ENCODE measurements at regions not wholly inside any gene's neighbourhood (a gene's known extent, or its start where the extent isn't known, plus 50 kb on each side); places are given as distances from the start of the nearest gene placed in this dataset.

- TF ChIP-seq ZBTB33 (IDR thresholded peaks at IDR 0.05; ENCODE audit: extremely low read depth, insufficient replicate concordance, low read length): no peak
- TF ChIP-seq EGR1 (IDR thresholded peaks at IDR 0.05; ENCODE audit: low read depth): no peak
- TF ChIP-seq CEBPB (IDR thresholded peaks at IDR 0.05; ENCODE audit: low read depth): no peak
- no peak for TF ChIP-seq SRF (IDR thresholded peaks at IDR 0.05; ENCODE audit: low read depth)
Measured at GRCh38 chr20:52682237-52682636, 289.9 kb upstream of the TSHZ2 start (continued).

DNA sequence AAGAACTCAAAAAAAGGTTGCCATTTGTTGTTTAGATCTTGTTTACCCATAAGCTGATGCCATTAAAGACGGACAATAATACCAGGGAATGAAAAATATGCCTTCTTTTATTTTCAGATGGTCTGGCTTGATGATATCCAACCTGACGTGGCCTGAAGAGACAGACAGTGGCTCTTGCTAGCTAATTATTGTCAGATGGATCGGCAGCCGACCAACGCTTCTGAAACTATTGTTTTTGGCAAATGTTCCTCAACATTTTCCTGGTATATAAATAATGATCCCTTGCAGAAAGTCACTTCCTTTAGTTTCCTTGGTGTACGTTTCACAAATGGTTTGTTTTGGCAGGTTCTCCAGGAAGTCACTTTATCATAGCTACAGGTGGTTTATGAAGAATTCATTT, 290.9 kb upstream of the TSHZ2 start:
- ChIA-PET POLR2A (no interaction called here), CTCF (no interaction called here), RAD21 (ENCODE audit: low non-redundant PET in 1 of 2, low total read pairs in 2 of 2, uncharacterized antibody in 2 of 2, unreplicated experiment in 2 of 2) (no interaction called here)
- TF ChIP-seq EZH2 (IDR thresholded peaks at IDR 0.05) (no peak), POLR2A (IDR thresholded peaks at IDR 0.05; ENCODE audit: borderline replicate concordance, extremely low read depth, insufficient read depth, insufficient read length) (no peak), TCF7L2 (IDR thresholded peaks at IDR 0.05; ENCODE audit: borderline replicate concordance, extremely low read depth, insufficient read depth, insufficient read length) (no peak), ZNF274 (IDR thresholded peaks at IDR 0.05; ENCODE audit: low read depth, low read length) (no peak), SRF (IDR thresholded peaks at IDR 0.05; ENCODE audit: low read depth) (no peak), YY1 (IDR thresholded peaks at IDR 0.05; ENCODE audit: extremely low read depth, insufficient replicate concordance, low read depth, low read length) (no peak), CEBPB (IDR thresholded peaks at IDR 0.05; ENCODE audit: low read depth) (no peak), MAX (IDR thresholded peaks at IDR 0.05) (no peak), ZBTB33 (IDR thresholded peaks at IDR 0.05; ENCODE audit: extremely low read depth, insufficient replicate concordance, low read length) (no peak), ZFX (IDR thresholded peaks at IDR 0.05) (no peak), POLR2AphosphoS5 (IDR thresholded peaks at IDR 0.05; ENCODE audit: low read depth, low read length) (no peak), EGR1 (IDR thresholded peaks at IDR 0.05; ENCODE audit: low read depth) (no peak)
- TF ChIP-seq, protein P1, sequence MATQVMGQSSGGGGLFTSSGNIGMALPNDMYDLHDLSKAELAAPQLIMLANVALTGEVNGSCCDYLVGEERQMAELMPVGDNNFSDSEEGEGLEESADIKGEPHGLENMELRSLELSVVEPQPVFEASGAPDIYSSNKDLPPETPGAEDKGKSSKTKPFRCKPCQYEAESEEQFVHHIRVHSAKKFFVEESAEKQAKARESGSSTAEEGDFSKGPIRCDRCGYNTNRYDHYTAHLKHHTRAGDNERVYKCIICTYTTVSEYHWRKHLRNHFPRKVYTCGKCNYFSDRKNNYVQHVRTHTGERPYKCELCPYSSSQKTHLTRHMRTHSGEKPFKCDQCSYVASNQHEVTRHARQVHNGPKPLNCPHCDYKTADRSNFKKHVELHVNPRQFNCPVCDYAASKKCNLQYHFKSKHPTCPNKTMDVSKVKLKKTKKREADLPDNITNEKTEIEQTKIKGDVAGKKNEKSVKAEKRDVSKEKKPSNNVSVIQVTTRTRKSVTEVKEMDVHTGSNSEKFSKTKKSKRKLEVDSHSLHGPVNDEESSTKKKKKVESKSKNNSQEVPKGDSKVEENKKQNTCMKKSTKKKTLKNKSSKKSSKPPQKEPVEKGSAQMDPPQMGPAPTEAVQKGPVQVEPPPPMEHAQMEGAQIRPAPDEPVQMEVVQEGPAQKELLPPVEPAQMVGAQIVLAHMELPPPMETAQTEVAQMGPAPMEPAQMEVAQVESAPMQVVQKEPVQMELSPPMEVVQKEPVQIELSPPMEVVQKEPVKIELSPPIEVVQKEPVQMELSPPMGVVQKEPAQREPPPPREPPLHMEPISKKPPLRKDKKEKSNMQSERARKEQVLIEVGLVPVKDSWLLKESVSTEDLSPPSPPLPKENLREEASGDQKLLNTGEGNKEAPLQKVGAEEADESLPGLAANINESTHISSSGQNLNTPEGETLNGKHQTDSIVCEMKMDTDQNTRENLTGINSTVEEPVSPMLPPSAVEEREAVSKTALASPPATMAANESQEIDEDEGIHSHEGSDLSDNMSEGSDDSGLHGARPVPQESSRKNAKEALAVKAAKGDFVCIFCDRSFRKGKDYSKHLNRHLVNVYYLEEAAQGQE (IDR thresholded peaks at IDR 0.05; ENCODE audit: low read depth): no peak
- Histone ChIP-seq H3K27me3 (ENCODE audit: insufficient read depth, low read length) (no peaks in the 10 kb centered on the region), H3K27ac (ENCODE audit: low read depth, low read length) (no peak overlapping the region), H3K9me2 (ENCODE audit: insufficient read depth) (no peaks in the 10 kb centered on the region), H4K20me1 (ENCODE audit: insufficient read depth) (no peaks in the 10 kb centered on the region), H3K79me2 (ENCODE audit: insufficient read depth, low read length) (no peaks in the 10 kb centered on the region), H3K4me1 (ENCODE audit: control insufficient read depth in 1 of 2, insufficient read depth in 2 of 2, low read length in 2 of 2) (no peaks in the 10 kb centered on the region), H2AFZ (ENCODE audit: low read depth, low read length, poor library complexity, severe bottlenecking) (no peak overlapping the region), H3K9me3 (ENCODE audit: control insufficient read depth in 1 of 2, insufficient read depth in 1 of 2, low read depth in 1 of 2, low read length in 2 of 2) (peaks cover 0 to 5% of the 10 kb centered on the region in 2 experiments; a peak in 2 of 4 replicates), H3K4me2 (ENCODE audit: low read length) (no peak overlapping the region), H3K4me3 (replicated peaks in 1 of 2; ENCODE audit: low read depth in 1 of 2, low read length in 2 of 2) (no peak overlapping the region), H3K36me3 (ENCODE audit: control insufficient read depth in 1 of 2, insufficient read depth in 2 of 2, low read length in 2 of 2) (no peaks in the 10 kb centered on the region), H3K9ac (ENCODE audit: low read length) (no peak overlapping the region)
- no peak for DNase-seq (ENCODE audit: low read depth, low spot score)
- ATAC-seq: no peak
- no TSS peak for BruUV-seq (replicated peaks)
- intact Hi-C loops (cut with micrococcal nuclease): no loop called here

Data from HCT116 (cell line).